SK-N-SH treated with all-trans-retinoic acid at 6 μM for 48 hours (cell line): ENCODE measurements at regions not wholly inside any gene's neighbourhood (a gene's known extent, or its start where the extent isn't known, plus 50 kb on each side); places are given as distances from the start of the nearest gene placed in this dataset.

Experiments
- ARNTL ChIP-seq: fragments of 450-650 bp; formaldehyde crosslinking; IDR thresholded peaks from 2 replicates; pipeline ENCODE4 v1.5.0; 2020; ENCODE audit warnings: low read depth, mild to moderate bottlenecking, moderate library complexity, borderline replicate concordance
- BACH2 ChIP-seq: fragments of 250-450 bp; sonication (Bioruptor Pico); IDR thresholded peaks from 2 replicates; pipeline ENCODE4 v1.9.0; 2021; ENCODE audit warnings: mild to moderate bottlenecking, borderline replicate concordance
- OSR1 ChIP-seq: fragments of 250-450 bp; sonication (Bioruptor Pico); IDR thresholded peaks from 2 replicates; pipeline ENCODE4 v1.8.0; 2022; ENCODE audit warnings: moderate library complexity, mild to moderate bottlenecking, inconsistent platforms
- PPARA ChIP-seq: fragments of 250-450 bp; sonication (Bioruptor Pico); IDR thresholded peaks from 2 replicates; pipeline ENCODE4 v1.5.0; 2020; ENCODE audit warnings: mild to moderate bottlenecking, borderline replicate concordance
- SNAI2 ChIP-seq: fragments of 250-450 bp; sonication (Bioruptor Pico); IDR thresholded peaks from 2 replicates; pipeline ENCODE4 v1.5.0; 2020; ENCODE audit warnings: mild to moderate bottlenecking, moderate library complexity
- TCF4 ChIP-seq: fragments of 250-450 bp; sonication (Bioruptor Pico); IDR thresholded peaks from 2 replicates; pipeline ENCODE4 v1.8.0; 2021; ENCODE audit warnings: mild to moderate bottlenecking, moderate library complexity, borderline replicate concordance
- ZC3H10 ChIP-seq: fragments of 250-450 bp; sonication (Bioruptor Pico); IDR thresholded peaks from 2 replicates; pipeline ENCODE4 v1.5.1; 2021; ENCODE audit warnings: mild to moderate bottlenecking, moderate library complexity
- ZFP3 ChIP-seq: fragments of 250-450 bp; sonication (Bioruptor Pico); IDR thresholded peaks from 2 replicates; pipeline ENCODE4 v1.5.0; 2020; ENCODE audit warnings: mild to moderate bottlenecking, moderate library complexity
- ZNF8 ChIP-seq: fragments of 450-650 bp; formaldehyde crosslinking; IDR thresholded peaks from 2 replicates; pipeline ENCODE4 v1.5.0; 2020; ENCODE audit warnings: mild to moderate bottlenecking, moderate library complexity
- TF ChIP-seq, protein P1 (sequence below): fragments of 250-450 bp; sonication (Bioruptor Pico); IDR thresholded peaks from 2 replicates; pipeline ENCODE4 v1.5.0; 2020; ENCODE audit warnings: mild to moderate bottlenecking, moderate library complexity
- TF ChIP-seq, protein P2 (sequence below): fragments of 250-450 bp; sonication (Bioruptor Pico); IDR thresholded peaks from 2 replicates; pipeline ENCODE4 v1.5.1; 2020; ENCODE audit warnings: low read depth, mild to moderate bottlenecking, moderate library complexity
- TF ChIP-seq, protein P3 (sequence below): fragments of 250-450 bp; sonication (Bioruptor Pico); IDR thresholded peaks from 2 replicates; pipeline ENCODE4 v1.8.0; 2021; ENCODE audit warnings: low read depth, mild to moderate bottlenecking, moderate library complexity, borderline replicate concordance
- TF ChIP-seq, protein P4 (sequence below): fragments of 250-450 bp; sonication (Bioruptor Pico); IDR thresholded peaks from 2 replicates; pipeline ENCODE4 v1.8.0; 2020; ENCODE audit warnings: mild to moderate bottlenecking, moderate library complexity, borderline replicate concordance
- TF ChIP-seq, protein P5 (sequence below): fragments of 250-450 bp; sonication (Bioruptor Pico); IDR thresholded peaks from 2 replicates; pipeline ENCODE4 v1.5.1; 2021; ENCODE audit warnings: mild to moderate bottlenecking, moderate library complexity

DNA sequence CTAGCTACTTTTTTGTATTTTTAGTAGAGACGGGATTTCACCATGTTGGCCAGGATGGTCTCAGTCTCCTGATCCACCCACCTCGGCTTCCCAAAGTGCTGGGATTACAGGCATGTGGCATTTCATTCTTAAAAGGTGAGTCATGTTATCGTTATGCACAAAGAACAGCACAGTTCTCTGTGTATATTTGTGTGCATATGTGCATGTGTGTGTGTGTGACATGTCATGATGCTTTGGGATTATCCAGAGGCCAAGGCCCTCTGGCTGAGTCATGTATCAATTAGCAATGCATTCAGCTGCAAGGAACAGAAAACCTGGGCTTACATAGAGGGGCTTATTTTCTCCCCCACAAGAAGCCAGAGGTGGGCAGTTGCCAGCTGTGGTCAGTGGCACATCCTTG lies 301.7 kb upstream of the KAZN start:
- TF ChIP-seq SNAI2 (CRISPR knock-in tag) (no peak), ZFP3 (CRISPR knock-in tag) (no peak), ZNF8 (CRISPR knock-in tag) (no peak), BACH2 (CRISPR knock-in tag) (no peak), OSR1 (no peak), PPARA (CRISPR knock-in tag) (no peak), TCF4 (no peak), ARNTL (no peak), ZC3H10 (no peak)
- TF ChIP-seq, protein P1, sequence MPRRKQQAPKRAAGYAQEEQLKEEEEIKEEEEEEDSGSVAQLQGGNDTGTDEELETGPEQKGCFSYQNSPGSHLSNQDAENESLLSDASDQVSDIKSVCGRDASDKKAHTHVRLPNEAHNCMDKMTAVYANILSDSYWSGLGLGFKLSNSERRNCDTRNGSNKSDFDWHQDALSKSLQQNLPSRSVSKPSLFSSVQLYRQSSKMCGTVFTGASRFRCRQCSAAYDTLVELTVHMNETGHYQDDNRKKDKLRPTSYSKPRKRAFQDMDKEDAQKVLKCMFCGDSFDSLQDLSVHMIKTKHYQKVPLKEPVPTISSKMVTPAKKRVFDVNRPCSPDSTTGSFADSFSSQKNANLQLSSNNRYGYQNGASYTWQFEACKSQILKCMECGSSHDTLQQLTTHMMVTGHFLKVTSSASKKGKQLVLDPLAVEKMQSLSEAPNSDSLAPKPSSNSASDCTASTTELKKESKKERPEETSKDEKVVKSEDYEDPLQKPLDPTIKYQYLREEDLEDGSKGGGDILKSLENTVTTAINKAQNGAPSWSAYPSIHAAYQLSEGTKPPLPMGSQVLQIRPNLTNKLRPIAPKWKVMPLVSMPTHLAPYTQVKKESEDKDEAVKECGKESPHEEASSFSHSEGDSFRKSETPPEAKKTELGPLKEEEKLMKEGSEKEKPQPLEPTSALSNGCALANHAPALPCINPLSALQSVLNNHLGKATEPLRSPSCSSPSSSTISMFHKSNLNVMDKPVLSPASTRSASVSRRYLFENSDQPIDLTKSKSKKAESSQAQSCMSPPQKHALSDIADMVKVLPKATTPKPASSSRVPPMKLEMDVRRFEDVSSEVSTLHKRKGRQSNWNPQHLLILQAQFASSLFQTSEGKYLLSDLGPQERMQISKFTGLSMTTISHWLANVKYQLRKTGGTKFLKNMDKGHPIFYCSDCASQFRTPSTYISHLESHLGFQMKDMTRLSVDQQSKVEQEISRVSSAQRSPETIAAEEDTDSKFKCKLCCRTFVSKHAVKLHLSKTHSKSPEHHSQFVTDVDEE (CRISPR knock-in tag): no peak
- TF ChIP-seq, protein P2, sequence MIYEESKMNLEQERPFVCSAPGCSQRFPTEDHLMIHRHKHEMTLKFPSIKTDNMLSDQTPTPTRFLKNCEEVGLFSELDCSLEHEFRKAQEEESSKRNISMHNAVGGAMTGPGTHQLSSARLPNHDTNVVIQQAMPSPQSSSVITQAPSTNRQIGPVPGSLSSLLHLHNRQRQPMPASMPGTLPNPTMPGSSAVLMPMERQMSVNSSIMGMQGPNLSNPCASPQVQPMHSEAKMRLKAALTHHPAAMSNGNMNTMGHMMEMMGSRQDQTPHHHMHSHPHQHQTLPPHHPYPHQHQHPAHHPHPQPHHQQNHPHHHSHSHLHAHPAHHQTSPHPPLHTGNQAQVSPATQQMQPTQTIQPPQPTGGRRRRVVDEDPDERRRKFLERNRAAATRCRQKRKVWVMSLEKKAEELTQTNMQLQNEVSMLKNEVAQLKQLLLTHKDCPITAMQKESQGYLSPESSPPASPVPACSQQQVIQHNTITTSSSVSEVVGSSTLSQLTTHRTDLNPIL (CRISPR knock-in tag): no peak
- TF ChIP-seq, protein P3, sequence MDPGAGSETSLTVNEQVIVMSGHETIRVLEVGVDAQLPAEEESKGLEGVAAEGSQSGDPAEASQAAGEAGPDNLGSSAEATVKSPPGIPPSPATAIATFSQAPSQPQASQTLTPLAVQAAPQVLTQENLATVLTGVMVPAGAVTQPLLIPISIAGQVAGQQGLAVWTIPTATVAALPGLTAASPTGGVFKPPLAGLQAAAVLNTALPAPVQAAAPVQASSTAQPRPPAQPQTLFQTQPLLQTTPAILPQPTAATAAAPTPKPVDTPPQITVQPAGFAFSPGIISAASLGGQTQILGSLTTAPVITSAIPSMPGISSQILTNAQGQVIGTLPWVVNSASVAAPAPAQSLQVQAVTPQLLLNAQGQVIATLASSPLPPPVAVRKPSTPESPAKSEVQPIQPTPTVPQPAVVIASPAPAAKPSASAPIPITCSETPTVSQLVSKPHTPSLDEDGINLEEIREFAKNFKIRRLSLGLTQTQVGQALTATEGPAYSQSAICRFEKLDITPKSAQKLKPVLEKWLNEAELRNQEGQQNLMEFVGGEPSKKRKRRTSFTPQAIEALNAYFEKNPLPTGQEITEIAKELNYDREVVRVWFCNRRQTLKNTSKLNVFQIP (CRISPR knock-in tag): no peak
- TF ChIP-seq, protein P4, sequence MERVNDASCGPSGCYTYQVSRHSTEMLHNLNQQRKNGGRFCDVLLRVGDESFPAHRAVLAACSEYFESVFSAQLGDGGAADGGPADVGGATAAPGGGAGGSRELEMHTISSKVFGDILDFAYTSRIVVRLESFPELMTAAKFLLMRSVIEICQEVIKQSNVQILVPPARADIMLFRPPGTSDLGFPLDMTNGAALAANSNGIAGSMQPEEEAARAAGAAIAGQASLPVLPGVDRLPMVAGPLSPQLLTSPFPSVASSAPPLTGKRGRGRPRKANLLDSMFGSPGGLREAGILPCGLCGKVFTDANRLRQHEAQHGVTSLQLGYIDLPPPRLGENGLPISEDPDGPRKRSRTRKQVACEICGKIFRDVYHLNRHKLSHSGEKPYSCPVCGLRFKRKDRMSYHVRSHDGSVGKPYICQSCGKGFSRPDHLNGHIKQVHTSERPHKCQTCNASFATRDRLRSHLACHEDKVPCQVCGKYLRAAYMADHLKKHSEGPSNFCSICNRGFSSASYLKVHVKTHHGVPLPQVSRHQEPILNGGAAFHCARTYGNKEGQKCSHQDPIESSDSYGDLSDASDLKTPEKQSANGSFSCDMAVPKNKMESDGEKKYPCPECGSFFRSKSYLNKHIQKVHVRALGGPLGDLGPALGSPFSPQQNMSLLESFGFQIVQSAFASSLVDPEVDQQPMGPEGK (CRISPR knock-in tag): no peak
- TF ChIP-seq, protein P5, sequence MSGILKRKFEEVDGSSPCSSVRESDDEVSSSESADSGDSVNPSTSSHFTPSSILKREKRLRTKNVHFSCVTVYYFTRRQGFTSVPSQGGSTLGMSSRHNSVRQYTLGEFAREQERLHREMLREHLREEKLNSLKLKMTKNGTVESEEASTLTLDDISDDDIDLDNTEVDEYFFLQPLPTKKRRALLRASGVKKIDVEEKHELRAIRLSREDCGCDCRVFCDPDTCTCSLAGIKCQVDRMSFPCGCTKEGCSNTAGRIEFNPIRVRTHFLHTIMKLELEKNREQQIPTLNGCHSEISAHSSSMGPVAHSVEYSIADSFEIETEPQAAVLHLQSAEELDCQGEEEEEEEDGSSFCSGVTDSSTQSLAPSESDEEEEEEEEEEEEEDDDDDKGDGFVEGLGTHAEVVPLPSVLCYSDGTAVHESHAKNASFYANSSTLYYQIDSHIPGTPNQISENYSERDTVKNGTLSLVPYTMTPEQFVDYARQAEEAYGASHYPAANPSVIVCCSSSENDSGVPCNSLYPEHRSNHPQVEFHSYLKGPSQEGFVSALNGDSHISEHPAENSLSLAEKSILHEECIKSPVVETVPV (CRISPR knock-in tag): no peak
